Thoracic aorta (tissue), 2 donors: ENCODE measurements at regions not wholly inside any gene's neighbourhood (a gene's known extent, or its start where the extent isn't known, plus 50 kb on each side); places are given as distances from the start of the nearest gene placed in this dataset.

ENCODE experiments used
- ATAC-seq: fragments of 150-250 bp; one replicate; pipeline ENCODE4 v1.8.0; 2017; ENCODE audit warnings: low read depth; ENCODE audit not compliant: insufficient number of reproducible peaks, low FRiP score
- DNase-seq: peaks from one replicate; pipeline ENCODE4 v3.0.0-alpha.2; 2020; ENCODE audit warnings: low spot score
- H3K27ac ChIP-seq, 2 donors: fragments of 200-600 bp; sonication (generic); 1 replicate in 1 of 2; 2 replicates in 1 of 2; pipeline ENCODE4 v1.5.1; 2016; ENCODE audit warnings: mild to moderate bottlenecking in 2 of 2, moderate library complexity in 2 of 2
- H3K27me3 ChIP-seq: fragments of 200-600 bp; sonication (generic); replicated peaks from 2 replicates; pipeline ENCODE4 v1.6.0; 2016; ENCODE audit warnings: mild to moderate bottlenecking; ENCODE audit not compliant: insufficient read depth
- H3K36me3 ChIP-seq: fragments of 200-600 bp; sonication (generic); one replicate; pipeline ENCODE4 v1.5.1; 2016
- H3K4me1 ChIP-seq, 2 donors: fragments of 200-600 bp; sonication (generic); 1 replicate in 1 of 2; 2 replicates in 1 of 2; pipeline versions ENCODE4 v1.5.1 to v1.6.0; 2016; ENCODE audit warnings: low read depth in 2 of 2, mild to moderate bottlenecking in 1 of 2; ENCODE audit not compliant: control insufficient read depth in 1 of 2
- H3K4me3 ChIP-seq: fragments of 200-600 bp; sonication (generic); 2 replicates; pipeline ENCODE4 v1.5.1; 2016; ENCODE audit warnings: mild to moderate bottlenecking
- H3K9me3 ChIP-seq: fragments of 200-600 bp; sonication (generic); 2 replicates; pipeline ENCODE4 v1.5.1; 2016
- CTCF ChIP-seq: fragments of 200-600 bp; sonication (generic); IDR thresholded peaks from one replicate; pipeline ENCODE4 v1.5.1; 2019; ENCODE audit warnings: antibody characterized with exemption

- DNase-seq = no peak
- no peak for ATAC-seq
- peak overlapping the region; percentile 30 for H3K4me3 ChIP-seq
Measured at GRCh38 chr21:35408401-35408800, 359.3 kb upstream of the RUNX1 start.

GRCh38 chr21:35406635-35407034, 357.5 kb upstream of the RUNX1 start:
- DNase-seq (no peak), ATAC-seq (no peak)

More at GRCh38 chr21:35408401-35408800, 359.3 kb upstream of the RUNX1 start:
- Histone ChIP-seq H3K4me1 (no peaks in the 10 kb centered on the region), H3K9me3 (no peaks in the 10 kb centered on the region), H3K27ac (no peak overlapping the region), H3K27me3 (no peaks in the 10 kb centered on the region), H3K36me3 (no peaks in the 10 kb centered on the region)
- no peak for TF ChIP-seq CTCF

GRCh38 chr21:35405981-35406380, 356.9 kb upstream of the RUNX1 start:
- TF ChIP-seq CTCF = no peak

More at GRCh38 chr21:35406635-35407034, 357.5 kb upstream of the RUNX1 start:
- no peaks in the 10 kb centered on the region for H3K36me3 ChIP-seq
- no peak for TF ChIP-seq CTCF
- no peaks in the 10 kb centered on the region for H3K9me3 ChIP-seq
- no peak overlapping the region for H3K27ac ChIP-seq
- H3K4me3 ChIP-seq = no peak overlapping the region
- H3K27me3 ChIP-seq = no peaks in the 10 kb centered on the region
- no peaks in the 10 kb centered on the region for H3K4me1 ChIP-seq

DNA sequence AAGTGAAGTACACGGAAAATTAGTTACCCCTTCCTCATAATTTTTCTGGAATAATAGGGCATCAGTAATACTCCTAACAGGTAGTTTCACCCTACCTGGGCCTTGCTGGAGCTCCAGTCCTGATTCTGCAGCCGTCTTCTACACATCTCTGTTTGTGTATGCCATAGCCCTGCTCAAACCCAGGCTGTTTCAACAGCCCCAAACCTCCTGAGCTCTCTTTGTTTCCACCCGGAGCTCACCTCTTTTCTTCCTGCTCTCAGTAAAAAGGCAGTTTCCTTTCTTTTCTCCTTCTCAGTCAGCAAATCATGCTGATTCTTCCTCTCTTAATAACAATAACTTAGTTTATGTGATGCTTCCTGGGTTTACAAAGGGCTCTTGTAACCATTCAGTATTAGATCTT, 355.1 kb upstream of the RUNX1 start:
- no peak for ATAC-seq
- Histone ChIP-seq H3K36me3 (no peaks in the 10 kb centered on the region), H3K4me3 (no peak overlapping the region), H3K9me3 (no peaks in the 10 kb centered on the region), H3K4me1 (no peaks in the 10 kb centered on the region), H3K27ac (no peak overlapping the region), H3K27me3 (no peaks in the 10 kb centered on the region)
- no peak for DNase-seq
- no peak for TF ChIP-seq CTCF

More at GRCh38 chr21:35405981-35406380, 356.9 kb upstream of the RUNX1 start:
- no peaks in the 10 kb centered on the region for H3K27me3 ChIP-seq
- H3K4me1 ChIP-seq = no peaks in the 10 kb centered on the region
- H3K4me3 ChIP-seq = no peak overlapping the region
- ATAC-seq (no peak), DNase-seq (no peak)
- H3K36me3 ChIP-seq = no peaks in the 10 kb centered on the region
- H3K9me3 ChIP-seq = no peaks in the 10 kb centered on the region
- no peak overlapping the region for H3K27ac ChIP-seq

DNA sequence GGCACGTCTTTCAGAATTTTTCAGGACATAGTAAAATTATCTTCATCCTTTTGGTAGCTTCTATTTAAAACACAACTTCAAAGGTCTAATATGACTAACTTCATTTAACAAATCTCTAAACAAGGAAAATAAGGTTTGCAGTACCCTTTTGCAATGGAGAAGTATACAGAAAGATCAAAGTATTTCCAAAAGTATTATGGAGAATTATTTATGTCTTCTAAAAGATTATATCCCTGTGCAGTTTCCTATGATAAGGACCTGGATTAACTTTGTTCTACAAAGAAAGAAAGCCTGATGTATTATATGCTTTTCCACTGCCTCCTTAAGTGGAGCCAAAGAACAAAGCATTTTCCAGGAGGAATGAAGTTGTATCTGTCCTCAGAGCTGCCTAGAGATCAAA, 353.0 kb upstream of the RUNX1 start:
- no peaks in the 10 kb centered on the region for H3K27me3 ChIP-seq

More for the DNA sequence above, 353.0 kb upstream of the RUNX1 start:
- no peak overlapping the region for H3K27ac ChIP-seq
- no peaks in the 10 kb centered on the region for H3K9me3 ChIP-seq
- no peak for DNase-seq
- no peak for ATAC-seq
- H3K4me3 ChIP-seq = no peak overlapping the region
- no peaks in the 10 kb centered on the region for H3K4me1 ChIP-seq
- no peaks in the 10 kb centered on the region for H3K36me3 ChIP-seq
- TF ChIP-seq CTCF = no peak
